Panc1 (cell line): ENCODE measurements at regions not wholly inside any gene's neighbourhood (a gene's known extent, or its start where the extent isn't known, plus 50 kb on each side); places are given as distances from the start of the nearest gene placed in this dataset.

Source experiments
- ATAC-seq: fragments of 200-7000 bp; cut with Tn5 transposase; 2 replicates; pipeline ENCODE4 v1.9.1; 2020; ENCODE audit warnings: mild to moderate bottlenecking, moderate library complexity
- BruUV-seq: library from RNA; stranded (reverse); fragments of 400-500 nt; replicated peaks from 2 replicates; lab custom pipeline; 2021; lab: Mats Ljungman, UMichigan
- CTCF ChIA-PET: fragments of 300-600 bp; sonication (Branson Sonifier 250); formaldehyde crosslinking; loops from one replicate; lab custom pipeline; 2022; ENCODE audit warnings: antibody characterized with exemption; lab: Charles Lee
- POLR2A ChIA-PET: fragments of 300-600 bp; sonication (Branson Sonifier 250); formaldehyde crosslinking; loops from one replicate; lab custom pipeline; 2022; ENCODE audit warnings: antibody characterized with exemption; lab: Charles Lee
- DNase-seq: peaks from one replicate; pipeline ENCODE4 v3.0.0-alpha.2; 2010; ENCODE audit warnings: low read depth, low spot score
- H3K27ac ChIP-seq: 2 replicates; pipeline ENCODE4 v1.5.1; 2011; ENCODE audit warnings: mild to moderate bottlenecking, low read length, inconsistent platforms
- H3K27me3 ChIP-seq: fragments of 200-500 bp; sonication (Bioruptor generic); 2 replicates; pipeline ENCODE4 v1.6.0; 2014; ENCODE audit warnings: low read length, inconsistent platforms; ENCODE audit not compliant: control insufficient read depth, insufficient read depth
- H3K36me3 ChIP-seq: fragments of 200-500 bp; sonication (Bioruptor generic); 2 replicates; pipeline ENCODE4 v1.5.1; 2014; ENCODE audit warnings: inconsistent platforms, mild to moderate bottlenecking, low read length, moderate library complexity; ENCODE audit not compliant: control insufficient read depth, insufficient read depth
- H3K4me1 ChIP-seq: 2 replicates; pipeline ENCODE4 v1.5.1; 2011; ENCODE audit warnings: inconsistent platforms, mild to moderate bottlenecking, low read length, moderate library complexity; ENCODE audit not compliant: control insufficient read depth, insufficient read depth
- H3K4me3 ChIP-seq, 2 experiments: 2 replicates each; pipeline ENCODE4 v1.5.1; 2011 to 2012; ENCODE audit warnings: low read depth in 2 of 2, low read length in 2 of 2, mild to moderate bottlenecking in 2 of 2, inconsistent platforms in 1 of 2, moderate library complexity in 1 of 2
- H3K9me3 ChIP-seq: fragments of 200-500 bp; sonication (Bioruptor generic); 2 replicates; pipeline ENCODE4 v1.5.1; 2014; ENCODE audit warnings: low read depth, mild to moderate bottlenecking, inconsistent platforms, low read length, moderate library complexity; ENCODE audit not compliant: control insufficient read depth, insufficient read depth
- CTCF ChIP-seq: fragments of 450-650 bp; IDR thresholded peaks from 2 replicates; pipeline ENCODE4 v1.5.1; 2017; ENCODE audit warnings: mild to moderate bottlenecking
- POLR2AphosphoS5 ChIP-seq: IDR thresholded peaks from 2 replicates; pipeline ENCODE4 v1.6.1; 2012; ENCODE audit warnings: mild to moderate bottlenecking, low read depth, low read length, moderate library complexity
- REST ChIP-seq, 2 experiments: IDR thresholded peaks; 2 replicates each; pipeline ENCODE4 v1.6.1; 2011 to 2012; ENCODE audit warnings: low read depth in 2 of 2, control low read depth in 1 of 2, low read length in 1 of 2, mild to moderate bottlenecking in 1 of 2, moderate library complexity in 1 of 2; ENCODE audit not compliant: insufficient read depth in 1 of 2
- SIN3A ChIP-seq: IDR thresholded peaks from 2 replicates; pipeline ENCODE4 v1.6.1; 2012; ENCODE audit warnings: low read depth, mild to moderate bottlenecking, low read length, moderate library complexity, borderline replicate concordance; ENCODE audit not compliant: insufficient read depth
- TCF7L2 ChIP-seq: IDR thresholded peaks from 2 replicates; pipeline ENCODE4 v1.6.1; 2011; ENCODE audit warnings: mild to moderate bottlenecking, low read depth, low read length, inconsistent platforms
- in situ Hi-C: cut with HindIII; loops from 2 replicates; pipeline ENCODE4 v1.10.0; 2016; ENCODE audit warnings: low sequenced_read_pairs, low pct_unique_long_range_greater_than_20kb
- intact Hi-C: fragments of 100-400 bp; cut with micrococcal nuclease; formaldehyde crosslinking; loops from one replicate; pipeline ENCODE4 v1.10.0; 2022; ENCODE audit not compliant: unreplicated experiment

- DNase-seq: no peak
- no TSS peak for BruUV-seq
- H3K4me3 ChIP-seq: no peak overlapping the region
- no peaks in the 10 kb centered on the region for H3K27me3 ChIP-seq
- ChIA-PET POLR2A (no interaction called here), CTCF (no interaction called here)
- intact Hi-C loops: no loop called here
- in situ Hi-C loops: no loop called here
- no peak for ATAC-seq
- no peak overlapping the region for H3K27ac ChIP-seq
- no peaks in the 10 kb centered on the region for H3K9me3 ChIP-seq
- no peak for TF ChIP-seq REST (IDR thresholded peaks at IDR 0.05; ENCODE audit: insufficient read depth in 1 of 2, low read depth in 2 of 2, low read length in 1 of 2)
- no peak for TF ChIP-seq SIN3A
- no peak for TF ChIP-seq POLR2AphosphoS5
- TF ChIP-seq TCF7L2: no peak
- TF ChIP-seq CTCF: no peak
- no peaks in the 10 kb centered on the region for H3K36me3 ChIP-seq
- H3K4me1 ChIP-seq: no peaks in the 10 kb centered on the region
Measured at GRCh38 chr7:131096267-131096927, 231.3 kb upstream of the MKLN1 start.

- TF ChIP-seq POLR2AphosphoS5: no peak
- no peak for DNase-seq
- no TSS peak for BruUV-seq
- no peak for ATAC-seq
- Histone ChIP-seq H3K27ac (no peak overlapping the region), H3K27me3 (no peaks in the 10 kb centered on the region), H3K36me3 (no peaks in the 10 kb centered on the region), H3K9me3 (no peaks in the 10 kb centered on the region), H3K4me1 (no peaks in the 10 kb centered on the region), H3K4me3 (no peak overlapping the region)
- in situ Hi-C loops: no loop called here
- intact Hi-C loops: no loop called here
- CTCF ChIA-PET: interaction anchor here (0.5 kb wide), 1 partner anchor 32 kb away, joined by 5 read pairs; no protein-coding TSS in a partner anchor
- POLR2A ChIA-PET: no interaction called here
Measured at GRCh38 chr7:131097662-131098376, 229.9 kb upstream of the MKLN1 start.

DNA sequence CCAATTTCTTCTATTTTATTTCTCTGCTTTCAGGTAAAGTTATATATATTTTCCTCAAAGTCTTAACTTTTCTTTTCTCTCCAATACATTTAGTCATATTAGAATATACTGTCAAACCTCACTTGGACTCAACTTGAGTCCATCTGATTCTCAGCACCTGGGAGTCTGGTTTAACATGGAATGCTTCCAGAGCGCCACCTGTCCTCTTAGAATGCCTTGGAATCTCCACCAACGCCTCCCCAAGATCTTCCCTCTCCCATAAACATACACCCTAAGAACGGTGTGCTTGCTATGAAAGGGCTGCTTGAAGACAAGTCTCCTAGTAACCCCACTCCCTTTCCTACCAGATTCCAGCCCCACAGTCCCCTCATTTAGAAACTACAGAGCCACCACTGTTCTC lies 229.1 kb upstream of the MKLN1 start:
- intact Hi-C loops (no loop called here), in situ Hi-C loops (no loop called here)
- ATAC-seq: no peak
- H3K27me3 ChIP-seq: no peaks in the 10 kb centered on the region
- ChIA-PET POLR2A (no interaction called here), CTCF (no interaction called here)
- no peaks in the 10 kb centered on the region for H3K4me1 ChIP-seq
- no peak overlapping the region for H3K27ac ChIP-seq
- H3K36me3 ChIP-seq: no peaks in the 10 kb centered on the region
- no peak overlapping the region for H3K4me3 ChIP-seq
- no peaks in the 10 kb centered on the region for H3K9me3 ChIP-seq
- no peak for TF ChIP-seq SIN3A
- TF ChIP-seq REST (IDR thresholded peaks at IDR 0.05; ENCODE audit: insufficient read depth in 1 of 2, low read depth in 2 of 2, low read length in 1 of 2): no peak
- no peak for TF ChIP-seq POLR2AphosphoS5
- TF ChIP-seq CTCF: no peak
- TF ChIP-seq TCF7L2: no peak
- no TSS peak for BruUV-seq
- no peak for DNase-seq
